IMR-90 (cell line): ENCODE measurements at regions not wholly inside any gene's neighbourhood (a gene's known extent, or its start where the extent isn't known, plus 50 kb on each side); places are given as distances from the start of the nearest gene placed in this dataset.
A peak's percentile ranks its signal among the peaks of the same experiment; 100 is the strongest.

Experiments
- ATAC-seq: fragments of 200-7000 bp; cut with Tn5 transposase; 2 replicates; pipeline ENCODE4 v1.9.1; 2020; ENCODE audit warnings: low read depth, mild to moderate bottlenecking, moderate library complexity
- BruUV-seq: library from RNA; stranded (reverse); fragments of 400-500 nt; replicated peaks from 2 replicates; lab custom pipeline; 2021; lab: Mats Ljungman, UMichigan
- CTCF ChIA-PET: fragments of 300-600 bp; formaldehyde crosslinking; extraction: SDS; loops from one replicate; lab custom pipeline; 2021; ENCODE audit warnings: antibody characterized with exemption; lab: Yijun Ruan, JAX
- POLR2A ChIA-PET: fragments of 300-600 bp; sonication (Branson Sonifier 250); formaldehyde crosslinking; loops from one replicate; lab custom pipeline; 2022; ENCODE audit warnings: antibody characterized with exemption; ENCODE audit not compliant: unreplicated experiment; lab: Charles Lee
- DNase-seq: peaks from one replicate; pipeline ENCODE4 v3.0.0; 2013
- H2AFZ ChIP-seq: replicated peaks from 2 replicates; pipeline ENCODE3; 2013; ENCODE audit warnings: low read length, mild to moderate bottlenecking; ENCODE audit not compliant: poor library complexity
- H2AK5ac ChIP-seq: 2 replicates; pipeline ENCODE4 v1.6.1; 2013; ENCODE audit warnings: low read depth, low read length, inconsistent platforms
- H2AK9ac ChIP-seq: replicated peaks from 2 replicates; pipeline ENCODE3; 2013; ENCODE audit warnings: mild to moderate bottlenecking, low read depth, low read length, moderate library complexity; ENCODE audit not compliant: poor library complexity
- H2BK120ac ChIP-seq: 2 replicates; pipeline ENCODE4 v1.6.1; 2013; ENCODE audit warnings: low read depth, low read length, inconsistent platforms
- H2BK15ac ChIP-seq: 3 replicates; pipeline ENCODE4 v1.6.1; 2013; ENCODE audit warnings: low read depth, low read length, inconsistent platforms
- H2BK20ac ChIP-seq: 2 replicates; pipeline ENCODE4 v1.6.1; 2013; ENCODE audit warnings: low read depth, mild to moderate bottlenecking, inconsistent platforms, low read length, moderate library complexity
- H2BK5ac ChIP-seq: 2 replicates; pipeline ENCODE4 v1.6.1; 2013; ENCODE audit warnings: mild to moderate bottlenecking, low read depth, low read length, inconsistent platforms; ENCODE audit not compliant: poor library complexity, severe bottlenecking
- H3K14ac ChIP-seq: replicated peaks from 2 replicates; pipeline ENCODE4 v1.6.1; 2013; ENCODE audit warnings: low read depth, low read length, inconsistent platforms
- H3K18ac ChIP-seq: 2 replicates; pipeline ENCODE4 v1.6.1; 2013; ENCODE audit warnings: low read depth, low read length, control low read depth
- H3K23ac ChIP-seq: 2 replicates; pipeline ENCODE4 v1.6.1; 2013; ENCODE audit warnings: low read depth, low read length, inconsistent platforms
- H3K27ac ChIP-seq: 2 replicates; pipeline ENCODE4 v1.5.1; 2013; ENCODE audit warnings: mild to moderate bottlenecking, control low read depth, low read length; ENCODE audit not compliant: insufficient read depth
- H3K27me3 ChIP-seq: 2 replicates; pipeline ENCODE4 v1.6.1; 2013; ENCODE audit warnings: low read length; ENCODE audit not compliant: control insufficient read depth, insufficient read depth
- H3K36me3 ChIP-seq: 2 replicates; pipeline ENCODE4 v1.6.1; 2013; ENCODE audit warnings: low read length, mixed read lengths; ENCODE audit not compliant: control insufficient read depth, insufficient read depth
- H3K4ac ChIP-seq: 2 replicates; pipeline ENCODE4 v1.6.1; 2013; ENCODE audit warnings: low read depth, low read length, inconsistent platforms
- H3K4me1 ChIP-seq: 2 replicates; pipeline ENCODE4 v1.6.1; 2013; ENCODE audit warnings: low read length, mixed read lengths; ENCODE audit not compliant: control insufficient read depth, insufficient read depth
- H3K4me2 ChIP-seq: 2 replicates; pipeline ENCODE4 v1.6.1; 2013; ENCODE audit warnings: low read depth, mild to moderate bottlenecking, control low read depth, low read length, moderate library complexity
- H3K4me3 ChIP-seq: 2 replicates; pipeline ENCODE4 v1.5.1; 2013; ENCODE audit warnings: low read depth, mild to moderate bottlenecking, control low read depth, low read length, moderate library complexity; ENCODE audit not compliant: insufficient read depth
- H3K56ac ChIP-seq: 2 replicates; pipeline ENCODE4 v1.6.1; 2013; ENCODE audit warnings: low read length, inconsistent platforms; ENCODE audit not compliant: insufficient read depth; ENCODE audit errors: extremely low read depth
- H3K79me1 ChIP-seq, 2 experiments: 2 replicates each; pipeline ENCODE4 v1.6.1; 2013; ENCODE audit warnings: low read length in 2 of 2, inconsistent platforms in 1 of 2, low read depth in 1 of 2
- H3K9ac ChIP-seq: 2 replicates; pipeline ENCODE4 v1.6.1; 2013; ENCODE audit warnings: low read depth, low read length, control low read depth
- H3K9me1 ChIP-seq: 2 replicates; pipeline ENCODE4 v1.6.1; 2013; ENCODE audit warnings: low read length, inconsistent platforms; ENCODE audit not compliant: insufficient read depth
- H3K9me3 ChIP-seq: 2 replicates; pipeline ENCODE4 v1.6.1; 2013; ENCODE audit warnings: low read length; ENCODE audit not compliant: control insufficient read depth, insufficient read depth
- H4K20me1 ChIP-seq: 2 replicates; pipeline ENCODE4 v1.6.1; 2013; ENCODE audit warnings: low read length, inconsistent platforms; ENCODE audit not compliant: insufficient read depth
- H4K5ac ChIP-seq: 2 replicates; pipeline ENCODE4 v1.6.1; 2013; ENCODE audit warnings: mild to moderate bottlenecking, low read depth, low read length, control low read depth
- H4K8ac ChIP-seq, 2 experiments: 2 replicates each; pipeline ENCODE4 v1.6.1; 2013; ENCODE audit warnings: low read depth in 2 of 2, low read length in 2 of 2, control low read depth in 1 of 2, inconsistent platforms in 1 of 2
- H4K91ac ChIP-seq: 2 replicates; pipeline ENCODE4 v1.6.1; 2013; ENCODE audit warnings: low read depth, low read length, inconsistent platforms; ENCODE audit not compliant: insufficient read depth
- CEBPB ChIP-seq: IDR thresholded peaks from 2 replicates; pipeline ENCODE4 v1.6.1; 2012; ENCODE audit warnings: low read depth, low read length, improper control_type of control experiment
- CHD1 ChIP-seq: IDR thresholded peaks from 2 replicates; pipeline ENCODE4 v1.6.1; 2012; ENCODE audit warnings: low read depth, low read length, improper control_type of control experiment
- FOS ChIP-seq: fragments of 150-350 bp; IDR thresholded peaks from 2 replicates; pipeline ENCODE4 v1.6.1; 2016; ENCODE audit warnings: low read depth, low read length
- MAFK ChIP-seq: IDR thresholded peaks from 2 replicates; pipeline ENCODE4 v1.6.1; 2012; ENCODE audit warnings: low read depth, low read length, improper control_type of control experiment
- MAZ ChIP-seq: IDR thresholded peaks from 2 replicates; pipeline ENCODE4 v1.6.1; 2012; ENCODE audit warnings: low read depth, mild to moderate bottlenecking, low read length, improper control_type of control experiment, moderate library complexity, borderline replicate concordance
- POLR2A ChIP-seq: IDR thresholded peaks from 2 replicates; pipeline ENCODE4 v1.6.1; 2012; ENCODE audit warnings: mild to moderate bottlenecking, low read depth, low read length
- RAD21 ChIP-seq: IDR thresholded peaks from 2 replicates; pipeline ENCODE4 v1.6.1; 2012; ENCODE audit warnings: low read length, improper control_type of control experiment
- RCOR1 ChIP-seq: IDR thresholded peaks from 2 replicates; pipeline ENCODE4 v1.6.1; 2012; ENCODE audit warnings: mild to moderate bottlenecking, low read length, improper control_type of control experiment; ENCODE audit not compliant: insufficient replicate concordance
- WGBS, 2 experiments: methylation state at CpG; one replicate each; pipeline versions ENCODE4 v1.1.5 to v1.1.7; 2013; ENCODE audit warnings: missing lambda C conversion rate in 2 of 2; ENCODE audit not compliant: insufficient read length in 1 of 2; ENCODE audit errors: extremely low coverage in 2 of 2; 5-methylcytosine and 5-hydroxymethylcytosine counted together
- dilution Hi-C: fragments of 300-500 bp; cut with HindIII; formaldehyde crosslinking; loops from one replicate; pipeline ENCODE4 v1.14.3; 2018; ENCODE audit warnings: low sequenced_read_pairs; ENCODE audit not compliant: unreplicated experiment
- in situ Hi-C: fragments of 300-500 bp; cut with MboI; formaldehyde crosslinking; loops from 3 replicates; pipeline ENCODE4 v1.14.3; 2019; ENCODE audit warnings: low sequenced_read_pairs, inconsistent platforms, mixed read lengths
- intact Hi-C: fragments of 100-400 bp; cut with micrococcal nuclease; formaldehyde crosslinking; loops from 2 replicates; pipeline ENCODE4 v1.10.0; 2022
- TF ChIP-seq, protein P1 (sequence below): conservative IDR thresholded peaks from 2 replicates; pipeline ENCODE4 v1.5.1; 2012; ENCODE audit warnings: mild to moderate bottlenecking, low read depth, low read length, improper control_type of control experiment
- TF ChIP-seq, protein P2 (sequence below): fragments of 150-350 bp; IDR thresholded peaks from 2 replicates; pipeline ENCODE4 v1.6.1; 2016; ENCODE audit warnings: low read depth, mild to moderate bottlenecking, low read length, moderate library complexity, borderline replicate concordance
- TF ChIP-seq, protein P3 (sequence below): fragments of 150-350 bp; IDR thresholded peaks from 2 replicates; pipeline ENCODE4 v1.6.1; 2017; ENCODE audit warnings: mild to moderate bottlenecking, antibody characterized with exemption, low read length, low read depth

DNA sequence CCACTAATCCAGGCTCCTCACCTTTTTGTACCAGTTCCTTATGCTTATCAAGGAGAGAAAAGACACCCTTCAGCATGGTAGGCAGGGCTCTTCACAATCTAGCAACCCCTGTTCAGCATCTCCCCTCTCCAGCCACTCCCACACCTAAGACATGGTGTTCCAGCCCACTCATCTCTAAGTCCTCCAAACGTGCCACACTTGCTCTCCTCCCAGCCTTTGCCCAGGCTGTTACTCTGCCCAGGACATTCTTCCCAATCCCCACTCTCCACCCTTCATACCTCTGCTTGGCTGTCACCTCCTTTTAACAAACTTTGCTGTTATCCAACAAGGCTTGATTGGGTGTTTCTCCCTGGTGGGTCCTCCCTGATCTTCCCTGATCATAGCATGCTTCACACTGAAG lies 270.6 kb upstream of the CHAC2 start:
- Histone ChIP-seq H3K4ac (peak overlapping the region; percentile 82), H4K5ac (peak overlapping the region; percentile 68), H4K8ac (peak overlapping the region; percentile 24 to 59; a peak in 2 of 4 replicates), H3K18ac (peak overlapping the region; percentile 77), H3K27me3 (no peaks in the 10 kb centered on the region), H3K9me1 (peaks cover 4% of the 10 kb centered on the region; the same call in 1 of the 2 replicates), H2AK5ac (peak overlapping the region; percentile 73), H3K36me3 (no peaks in the 10 kb centered on the region), H2AK9ac (peak overlapping the region; percentile 9), H3K9me3 (no peaks in the 10 kb centered on the region), H3K4me2 (no peak overlapping the region), H3K23ac (peak overlapping the region; percentile 14; the same call in 1 of the 2 replicates), H3K27ac (peak overlapping the region; percentile 85; the same call in 1 of the 2 replicates), H3K14ac (peak overlapping the region; percentile 85), H4K20me1 (no peaks in the 10 kb centered on the region), H2BK20ac (peak overlapping the region; percentile 88), H2BK5ac (peak overlapping the region; percentile 54), H3K79me1 (no peaks in the 10 kb centered on the region), H2BK120ac (peak overlapping the region; percentile 87), H2AFZ (no peak overlapping the region), H3K4me3 (no peak overlapping the region), H3K56ac (no peak overlapping the region), H4K91ac (peak overlapping the region; percentile 77), H3K4me1 (peaks cover 34% of the 10 kb centered on the region), H2BK15ac (peak overlapping the region; percentile 74; the same call in 1 of the 3 replicates), H3K9ac (no peak overlapping the region)
- dilution Hi-C loops, result no loop called here
- 43% methylated on average over 1 of the region's 1 CpG; no CpG with 5 or more reads in 1 of the 2 experiments for WGBS, 2 experiments
- no peak for DNase-seq
- intact Hi-C loops, result loop anchor here (10.0 kb wide), 1 partner anchor 962 kb away; no protein-coding TSS in a partner anchor
- POLR2A ChIA-PET, result no interaction called here
- TF ChIP-seq MAZ (no peak), CHD1 (no peak), RAD21 (no peak), RCOR1 (no peak), MAFK (no peak), FOS (no peak), POLR2A (no peak), CEBPB (no peak)
- TF ChIP-seq, protein P1, sequence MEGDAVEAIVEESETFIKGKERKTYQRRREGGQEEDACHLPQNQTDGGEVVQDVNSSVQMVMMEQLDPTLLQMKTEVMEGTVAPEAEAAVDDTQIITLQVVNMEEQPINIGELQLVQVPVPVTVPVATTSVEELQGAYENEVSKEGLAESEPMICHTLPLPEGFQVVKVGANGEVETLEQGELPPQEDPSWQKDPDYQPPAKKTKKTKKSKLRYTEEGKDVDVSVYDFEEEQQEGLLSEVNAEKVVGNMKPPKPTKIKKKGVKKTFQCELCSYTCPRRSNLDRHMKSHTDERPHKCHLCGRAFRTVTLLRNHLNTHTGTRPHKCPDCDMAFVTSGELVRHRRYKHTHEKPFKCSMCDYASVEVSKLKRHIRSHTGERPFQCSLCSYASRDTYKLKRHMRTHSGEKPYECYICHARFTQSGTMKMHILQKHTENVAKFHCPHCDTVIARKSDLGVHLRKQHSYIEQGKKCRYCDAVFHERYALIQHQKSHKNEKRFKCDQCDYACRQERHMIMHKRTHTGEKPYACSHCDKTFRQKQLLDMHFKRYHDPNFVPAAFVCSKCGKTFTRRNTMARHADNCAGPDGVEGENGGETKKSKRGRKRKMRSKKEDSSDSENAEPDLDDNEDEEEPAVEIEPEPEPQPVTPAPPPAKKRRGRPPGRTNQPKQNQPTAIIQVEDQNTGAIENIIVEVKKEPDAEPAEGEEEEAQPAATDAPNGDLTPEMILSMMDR, result no peak
- TF ChIP-seq, protein P2, sequence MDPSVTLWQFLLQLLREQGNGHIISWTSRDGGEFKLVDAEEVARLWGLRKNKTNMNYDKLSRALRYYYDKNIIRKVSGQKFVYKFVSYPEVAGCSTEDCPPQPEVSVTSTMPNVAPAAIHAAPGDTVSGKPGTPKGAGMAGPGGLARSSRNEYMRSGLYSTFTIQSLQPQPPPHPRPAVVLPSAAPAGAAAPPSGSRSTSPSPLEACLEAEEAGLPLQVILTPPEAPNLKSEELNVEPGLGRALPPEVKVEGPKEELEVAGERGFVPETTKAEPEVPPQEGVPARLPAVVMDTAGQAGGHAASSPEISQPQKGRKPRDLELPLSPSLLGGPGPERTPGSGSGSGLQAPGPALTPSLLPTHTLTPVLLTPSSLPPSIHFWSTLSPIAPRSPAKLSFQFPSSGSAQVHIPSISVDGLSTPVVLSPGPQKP, result no peak
- TF ChIP-seq, protein P3, sequence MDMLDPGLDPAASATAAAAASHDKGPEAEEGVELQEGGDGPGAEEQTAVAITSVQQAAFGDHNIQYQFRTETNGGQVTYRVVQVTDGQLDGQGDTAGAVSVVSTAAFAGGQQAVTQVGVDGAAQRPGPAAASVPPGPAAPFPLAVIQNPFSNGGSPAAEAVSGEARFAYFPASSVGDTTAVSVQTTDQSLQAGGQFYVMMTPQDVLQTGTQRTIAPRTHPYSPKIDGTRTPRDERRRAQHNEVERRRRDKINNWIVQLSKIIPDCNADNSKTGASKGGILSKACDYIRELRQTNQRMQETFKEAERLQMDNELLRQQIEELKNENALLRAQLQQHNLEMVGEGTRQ, result no peak
- BruUV-seq, result no TSS peak
- CTCF ChIA-PET, result no interaction called here
- in situ Hi-C loops, result no loop called here
- no peak for ATAC-seq
